ENCODE measurements at regions not wholly inside any gene's neighbourhood (a gene's known extent, or its start where the extent isn't known, plus 50 kb on each side); places are given as distances from the start of the nearest gene placed in this dataset.

- TF ChIP-seq POLR2A (IDR thresholded peaks at IDR 0.05) (no peak), CTCF (IDR thresholded peaks at IDR 0.05) (no peak), EP300 (IDR thresholded peaks at IDR 0.05; ENCODE audit: low read depth) (no peak)
These were observed 253.2 kb upstream of the GRIP1 start for GRCh38 chr12:66932126-66932525.

All from transverse colon (tissue), 3 donors.